CD1c-positive myeloid dendritic cell (primary cell): ENCODE measurements at regions not wholly inside any gene's neighbourhood (a gene's known extent, or its start where the extent isn't known, plus 50 kb on each side); places are given as distances from the start of the nearest gene placed in this dataset.

ENCODE experiments used
- DNase-seq: peaks from one replicate; pipeline ENCODE4 v3.0.0-alpha.2; 2016; ENCODE audit errors: extremely low spot score

DNA sequence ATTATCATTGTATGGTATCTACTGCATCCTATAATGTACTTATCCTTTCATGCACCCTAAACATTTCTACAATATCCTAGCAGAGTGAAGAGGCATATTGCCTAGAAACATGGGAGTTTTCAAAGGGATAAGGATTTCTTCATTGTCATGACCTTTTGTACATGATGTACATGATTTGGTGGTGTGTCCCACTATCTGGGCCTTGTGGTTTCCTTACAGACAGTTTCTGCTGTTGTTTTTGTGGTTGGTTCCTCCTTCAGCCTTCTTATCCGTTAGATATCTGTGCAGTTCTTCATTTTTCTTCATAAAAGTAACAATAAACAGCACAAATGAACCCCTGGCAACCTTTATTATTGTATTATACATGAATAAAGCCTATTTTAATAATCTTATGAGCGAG is 70.4 kb upstream of the BACH1 start:
- DNase-seq: no peak

DNA sequence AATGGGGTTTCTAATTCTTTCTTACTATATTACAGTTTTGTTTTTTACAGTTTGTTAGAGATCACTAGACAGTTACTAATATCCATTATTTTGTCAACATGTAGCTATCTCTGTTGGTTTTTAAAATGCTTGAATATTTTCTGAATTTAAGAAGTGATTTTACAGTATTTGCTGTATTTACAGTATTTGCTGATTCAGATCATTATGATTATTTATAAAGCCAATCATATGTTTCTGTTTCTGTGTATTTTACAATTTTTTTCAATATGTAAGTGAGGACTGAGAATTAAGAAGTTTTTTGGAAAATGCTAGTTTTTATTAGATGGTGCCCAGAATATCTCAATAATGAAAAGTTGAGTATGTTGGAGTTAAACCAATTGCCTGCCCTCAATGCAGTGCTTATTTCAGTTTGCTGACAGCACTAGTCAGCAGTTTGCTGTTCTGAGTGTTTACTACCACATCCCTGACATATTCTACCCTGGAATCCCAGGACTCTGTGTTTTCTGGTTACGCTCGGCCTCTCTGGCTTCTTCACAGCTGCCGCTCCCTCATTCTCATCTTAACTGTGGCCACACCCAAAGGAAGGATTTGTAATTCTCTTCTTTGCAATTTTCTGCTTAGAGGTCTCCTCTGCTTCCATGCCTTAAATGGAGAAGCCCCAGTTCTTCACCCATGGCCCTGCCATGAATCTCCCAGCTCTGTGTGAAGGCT is 68.0 kb upstream of the BACH1 start:
- no peak for DNase-seq

DNA sequence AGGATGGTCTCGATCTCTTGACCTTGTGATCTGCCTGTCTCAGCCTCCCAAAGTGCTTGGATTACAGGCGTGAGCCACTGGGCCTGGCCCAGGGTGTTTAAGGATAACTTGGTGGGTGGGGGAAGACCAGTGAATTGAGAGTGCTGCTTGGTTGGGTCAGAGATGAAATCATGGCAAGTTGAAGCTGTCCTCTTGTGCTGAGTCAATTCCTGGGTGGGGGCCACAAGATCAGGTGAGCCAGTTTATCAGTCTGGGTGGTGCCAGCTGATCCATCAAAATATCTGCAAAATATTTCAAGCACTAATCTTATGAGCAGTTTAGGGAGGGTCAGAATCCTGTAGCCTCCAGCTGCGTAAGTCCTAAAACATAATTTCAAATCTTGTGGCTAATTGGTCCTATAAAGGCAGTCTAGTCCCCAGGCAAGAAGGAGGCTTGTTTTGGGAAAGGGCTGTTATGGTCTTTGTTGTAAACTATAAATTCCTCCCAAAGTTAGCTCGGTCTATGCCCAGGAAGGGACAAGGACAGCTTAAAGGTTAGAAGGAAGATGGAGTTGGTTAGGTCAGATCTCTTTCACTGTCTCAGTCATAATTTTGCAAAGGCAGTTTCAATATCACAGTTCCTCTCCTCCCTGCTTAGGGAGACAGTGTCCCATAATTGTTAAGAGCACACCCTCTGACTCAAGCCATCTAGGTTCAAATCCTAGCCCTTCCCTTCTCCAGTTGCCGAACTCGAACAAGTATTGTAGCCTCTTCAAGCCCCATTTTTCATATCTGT is 66.8 kb upstream of the BACH1 start:
- DNase-seq: no peak

DNA sequence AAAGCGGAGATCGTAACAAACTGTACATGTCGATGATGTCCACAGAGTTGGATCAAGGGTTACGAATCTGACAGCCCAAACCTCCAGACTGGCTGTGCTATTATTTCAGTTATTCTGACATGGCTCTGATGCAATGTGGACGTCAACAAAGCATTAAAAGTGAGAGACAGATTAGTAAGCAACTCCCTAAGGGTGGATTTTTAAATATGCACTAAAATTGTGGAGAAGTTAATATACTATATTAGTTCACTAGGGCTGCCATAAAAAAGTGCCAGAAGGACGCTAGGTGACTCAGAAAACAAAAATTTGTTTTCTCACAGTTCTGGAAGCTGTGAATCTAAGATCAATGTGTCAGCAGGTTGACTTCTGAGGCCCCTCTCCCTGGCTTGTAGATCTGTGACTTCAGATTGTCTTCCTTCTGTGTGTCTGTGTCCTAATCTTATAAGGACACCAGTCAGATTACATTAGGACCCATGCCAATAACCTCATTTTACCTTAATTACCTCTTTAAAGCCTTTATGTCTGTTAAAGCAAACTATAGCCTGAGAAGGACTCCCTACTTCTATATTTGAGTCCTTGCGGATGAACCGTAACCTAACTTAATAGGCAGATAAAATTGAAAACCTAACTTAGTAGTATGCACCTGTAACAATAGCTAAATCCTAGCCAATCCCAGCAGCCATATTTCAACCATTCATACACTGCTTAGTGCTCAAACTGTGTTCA is 66.0 kb upstream of the BACH1 start:
- no peak for DNase-seq

DNA sequence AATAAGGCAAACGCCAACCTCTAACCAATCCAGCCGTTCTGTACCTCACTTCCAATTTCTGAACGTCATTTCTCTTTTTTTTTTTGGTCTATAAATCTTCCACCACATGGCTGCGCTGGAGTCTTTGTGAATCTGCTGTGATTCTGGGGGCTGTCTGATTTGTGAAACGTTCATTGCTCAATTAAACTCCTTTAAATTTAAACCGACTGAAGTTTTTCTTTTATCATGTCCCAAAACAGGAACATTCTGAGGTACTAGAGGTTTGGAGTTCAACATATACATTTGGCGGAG is 65.5 kb upstream of the BACH1 start:
- peak; percentile 71 for DNase-seq

DNA sequence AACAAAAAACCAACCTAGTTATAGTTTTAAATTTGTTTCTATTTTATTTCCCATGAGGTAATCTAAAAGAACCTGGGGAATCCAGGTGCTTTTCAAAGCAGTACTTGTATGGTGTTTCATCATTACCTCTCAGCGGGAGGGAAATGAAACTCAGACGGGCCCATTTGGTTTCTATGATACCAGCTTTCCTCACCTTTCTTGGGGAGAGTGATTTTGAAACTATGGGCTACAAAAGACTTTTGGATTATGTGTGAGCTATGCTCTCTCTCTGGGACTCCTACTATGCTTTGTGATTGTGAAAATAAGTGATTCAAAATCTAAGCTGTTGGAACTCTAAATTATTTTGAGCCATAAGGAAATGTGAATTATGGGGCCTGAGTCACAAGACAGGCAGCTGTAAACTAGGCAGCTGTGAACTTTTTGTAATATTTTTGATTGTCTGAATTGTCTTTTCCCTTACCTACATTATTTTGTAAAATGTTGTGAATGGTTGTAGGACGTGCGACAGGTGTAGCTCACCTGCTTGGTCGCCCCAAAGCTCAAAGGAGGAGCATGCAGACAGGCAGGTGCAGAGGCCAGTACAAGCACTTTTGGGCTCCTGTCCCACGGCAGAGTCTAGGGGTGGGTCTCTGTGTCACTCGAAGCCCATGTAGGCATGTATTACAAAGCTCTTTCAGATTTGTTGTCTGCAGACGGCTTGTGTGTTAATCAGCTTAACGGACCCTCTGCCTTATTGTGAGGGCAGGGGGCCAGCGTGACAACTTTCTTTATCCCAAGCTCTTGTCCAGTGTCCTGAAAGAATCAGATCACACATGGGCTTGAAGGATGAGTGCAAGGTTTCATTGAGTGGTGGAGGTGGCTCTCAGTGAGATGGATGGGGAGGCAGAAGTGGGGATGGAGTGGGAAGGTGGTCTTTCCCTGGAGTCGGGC is 64.8 kb upstream of the BACH1 start:
- DNase-seq: peak; percentile 77

DNA sequence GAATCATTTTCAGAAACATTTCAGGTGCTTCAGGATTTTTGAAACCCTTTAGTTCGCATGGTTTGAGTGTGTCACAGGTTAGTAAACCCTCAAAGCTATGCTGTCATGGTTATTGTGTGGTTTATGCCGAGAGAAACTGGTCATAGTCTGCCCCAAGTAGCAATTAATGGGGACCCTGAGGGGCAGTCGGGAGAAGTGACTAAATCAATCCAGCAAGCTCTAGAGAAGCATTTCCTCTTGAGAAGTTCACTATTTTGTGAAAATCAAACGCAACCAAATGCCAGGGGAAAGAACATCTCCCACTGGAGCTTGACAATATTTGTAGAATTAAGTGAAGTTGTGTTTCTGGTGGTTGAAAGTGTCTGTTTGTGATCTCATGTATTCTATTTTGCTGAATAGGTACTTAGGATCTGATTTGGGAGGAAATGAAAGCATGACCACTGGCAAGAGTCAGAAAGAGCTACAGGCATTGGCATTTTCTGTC is 63.0 kb upstream of the BACH1 start:
- peak; percentile 67 for DNase-seq

DNA sequence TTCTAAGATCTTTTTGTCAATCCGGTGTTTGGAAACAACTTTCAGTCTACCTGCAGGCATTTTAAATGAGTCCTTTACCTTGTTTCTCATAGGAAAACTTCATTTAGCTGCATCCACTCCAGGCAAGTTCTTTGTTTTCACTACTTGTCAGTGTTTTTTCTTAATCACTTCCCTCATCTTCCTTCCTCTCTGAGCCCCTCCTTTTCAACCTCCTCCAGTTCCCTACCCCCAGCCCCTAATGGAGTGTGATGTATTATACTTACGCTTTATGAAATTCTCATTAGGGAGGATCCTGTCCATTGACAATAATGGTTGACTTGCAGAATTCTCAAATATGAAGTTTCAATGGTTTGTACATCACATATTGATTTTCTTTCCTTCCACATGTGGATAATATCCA is 62.5 kb upstream of the BACH1 start:
- peak; percentile 60 for DNase-seq

DNA sequence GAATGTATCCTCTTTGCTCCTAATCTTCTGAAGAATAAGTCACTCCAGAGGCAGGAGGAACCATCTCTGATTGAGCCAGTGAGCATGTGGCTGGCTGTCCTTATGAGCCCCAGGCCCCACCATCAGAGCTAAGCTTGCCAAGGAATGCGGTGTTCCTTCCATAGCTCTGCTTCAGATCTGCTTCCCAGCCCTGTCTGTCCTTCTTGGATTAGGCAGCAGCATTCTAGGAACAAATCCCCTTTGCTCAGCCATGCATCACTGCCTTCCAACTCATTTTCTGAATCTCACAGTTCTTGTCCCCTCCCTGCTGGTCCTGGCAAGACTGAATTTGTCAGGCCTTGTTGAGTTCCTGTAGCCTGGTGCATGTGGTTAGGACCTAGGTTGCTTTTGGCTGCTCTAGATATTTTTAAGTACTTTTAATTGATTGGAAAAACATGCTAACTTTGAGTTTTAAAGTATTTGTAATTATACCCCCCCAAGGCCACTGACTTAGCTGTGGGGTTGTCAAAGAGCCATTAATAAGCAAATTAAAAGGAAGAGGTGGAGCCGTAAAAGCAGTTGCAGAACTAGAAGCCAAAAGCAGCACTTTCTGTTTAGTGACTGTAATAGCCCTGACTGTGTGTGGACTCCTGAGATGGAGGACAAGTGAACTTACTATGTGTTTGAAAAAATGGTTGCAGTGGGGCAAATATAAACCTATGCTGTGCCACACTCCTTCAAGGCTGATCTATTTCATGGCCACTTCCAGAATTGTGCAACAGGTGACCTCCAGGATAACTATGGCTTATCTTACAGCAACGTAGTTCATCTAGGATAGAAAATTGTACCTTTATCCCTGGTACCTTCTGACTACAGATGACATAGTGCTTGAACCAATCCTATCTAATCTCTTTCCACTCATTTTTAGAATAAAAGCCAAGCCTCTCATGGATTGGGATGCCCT is 61.3 kb upstream of the BACH1 start:
- peak; percentile 51 for DNase-seq

DNA sequence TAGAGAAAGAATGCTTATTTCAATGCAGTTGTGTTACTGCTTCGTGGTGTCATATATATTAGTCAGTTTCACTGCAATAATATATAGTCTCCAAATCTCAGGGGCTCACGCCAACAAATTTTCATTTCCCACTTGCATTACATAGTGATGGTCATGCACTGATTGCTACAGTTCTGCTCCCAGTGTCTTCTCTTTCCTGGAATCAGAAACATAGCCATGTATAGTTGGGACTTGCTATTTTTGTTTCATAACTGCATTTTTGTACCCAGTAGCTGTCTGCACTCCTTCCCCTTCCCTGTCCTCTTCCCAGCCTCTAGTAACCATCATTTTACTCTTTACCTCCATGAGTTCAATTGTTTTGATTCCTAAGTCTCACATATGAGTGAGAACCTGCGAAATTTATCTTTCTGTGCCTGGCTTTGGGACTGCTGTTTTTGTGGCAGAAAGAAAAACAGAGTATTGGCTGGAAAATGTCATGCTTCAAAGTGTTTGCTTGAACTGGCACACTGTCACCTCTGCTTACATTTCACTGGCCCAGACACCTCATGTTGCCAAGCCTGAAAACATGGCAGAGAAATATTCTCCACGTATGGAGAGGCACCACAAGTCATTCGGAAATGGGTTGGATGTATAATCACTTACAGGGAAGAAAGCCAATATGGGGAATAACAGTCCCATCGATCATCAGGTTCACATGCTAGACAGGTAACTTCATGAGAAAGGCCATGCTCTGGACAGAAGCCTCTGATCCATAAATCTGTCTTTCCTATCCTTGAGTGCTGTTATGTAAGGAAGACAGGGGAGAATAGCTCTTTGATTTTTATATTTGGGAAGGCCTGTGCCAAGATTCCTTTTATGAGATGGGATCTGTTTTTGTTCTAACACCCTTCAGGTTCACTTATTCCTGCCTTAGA is 60.4 kb upstream of the BACH1 start:
- peak; percentile 65 for DNase-seq

DNA sequence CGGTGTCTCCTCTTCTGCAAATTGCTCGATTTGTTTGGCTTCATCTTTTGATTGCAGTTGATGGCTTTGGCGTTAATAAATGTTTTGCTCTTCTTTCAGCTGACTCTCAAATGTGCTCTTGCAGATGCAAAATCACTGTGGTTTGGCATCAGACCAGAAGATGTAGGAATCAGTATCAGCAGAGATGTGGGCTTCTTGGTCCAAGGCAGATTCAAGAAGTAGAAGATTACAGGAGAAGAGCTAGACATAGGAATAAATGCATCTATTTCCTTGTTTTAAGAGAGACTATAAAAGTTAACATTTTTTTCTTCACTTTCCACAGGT is 59.8 kb upstream of the BACH1 start:
- peak; percentile 73 for DNase-seq

DNA sequence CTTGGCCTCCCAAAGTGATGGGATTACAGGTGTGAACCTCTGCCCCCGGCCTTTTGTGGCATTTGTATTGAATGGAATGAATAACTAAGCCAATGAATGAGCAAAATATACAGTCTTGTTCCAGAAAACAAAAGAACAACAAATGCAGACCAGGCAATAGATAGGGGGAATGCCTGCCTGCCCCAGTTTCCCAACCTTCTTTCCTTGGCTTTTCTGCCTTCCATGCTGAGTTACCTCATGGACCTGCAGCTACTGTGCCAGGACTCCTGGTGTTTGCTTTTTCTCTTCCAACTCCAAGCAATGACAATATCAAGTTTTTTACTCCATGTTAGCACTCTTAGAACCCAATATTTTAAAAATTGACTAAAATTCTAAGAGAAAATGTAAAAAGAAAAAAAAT is 58.6 kb upstream of the BACH1 start:
- DNase-seq: no peak

DNA sequence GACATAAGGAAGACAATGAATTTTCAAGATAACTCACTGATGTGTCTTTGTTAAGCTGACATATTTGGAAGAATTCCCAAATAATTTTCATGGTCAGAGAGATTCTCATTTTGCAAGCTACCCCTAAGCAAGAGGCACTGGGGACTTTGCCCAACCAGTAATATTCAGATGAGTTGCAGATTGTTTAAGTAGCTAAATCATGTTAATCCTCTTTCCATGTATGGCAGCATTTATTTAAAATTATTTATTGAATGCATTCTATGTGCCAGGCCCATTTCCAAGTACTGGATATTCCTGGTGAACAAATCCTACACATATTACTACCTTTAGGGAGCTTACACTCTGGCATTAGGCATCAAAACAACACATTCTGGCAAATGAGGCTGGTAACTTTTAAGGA is 56.5 kb upstream of the BACH1 start:
- DNase-seq: no peak

DNA sequence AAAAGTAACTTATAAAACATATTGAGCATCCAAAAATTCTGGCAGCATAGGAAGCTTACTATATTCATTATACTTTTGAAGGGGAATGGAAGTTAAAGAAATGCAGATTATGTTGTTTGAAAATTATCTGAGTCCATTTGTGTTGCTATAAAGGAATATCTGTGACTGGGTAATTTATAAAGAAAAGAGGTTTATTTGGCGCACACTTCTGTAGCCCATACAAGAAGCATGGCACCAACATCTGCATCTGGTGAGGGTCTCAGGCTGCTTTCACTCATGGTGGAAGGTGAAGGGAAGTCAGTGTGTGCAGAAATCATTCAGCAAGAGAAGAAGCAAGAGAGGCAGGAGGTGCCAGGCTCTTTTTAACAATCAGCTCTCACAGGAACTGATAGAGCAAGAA is 55.5 kb upstream of the BACH1 start:
- no peak for DNase-seq

DNA sequence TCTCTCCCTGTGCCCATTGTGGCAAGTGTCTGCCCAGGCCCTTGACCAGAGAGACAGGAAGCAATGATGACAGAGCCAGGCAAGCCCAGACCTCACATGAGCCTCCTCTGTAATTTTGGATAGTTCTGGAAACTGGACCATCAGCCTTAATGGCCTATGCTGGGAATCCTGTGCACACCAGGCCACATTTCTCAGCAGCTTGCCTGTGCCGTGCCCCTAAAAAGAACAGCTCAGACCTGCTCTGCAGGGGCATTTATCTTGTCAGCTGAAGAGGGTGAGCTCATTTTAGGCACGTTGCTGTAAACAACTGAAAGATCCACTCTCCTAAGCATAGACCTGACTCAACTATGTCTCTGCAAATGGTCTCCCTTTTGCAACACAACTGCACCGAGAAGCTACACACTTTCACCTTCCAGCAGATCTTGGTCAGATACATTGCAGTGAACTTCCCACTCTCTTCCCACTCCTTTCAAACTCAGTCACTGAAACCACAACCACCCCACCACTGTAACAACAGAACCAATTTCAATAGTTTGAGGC is 53.5 kb upstream of the BACH1 start:
- DNase-seq: peak; percentile 90

DNA sequence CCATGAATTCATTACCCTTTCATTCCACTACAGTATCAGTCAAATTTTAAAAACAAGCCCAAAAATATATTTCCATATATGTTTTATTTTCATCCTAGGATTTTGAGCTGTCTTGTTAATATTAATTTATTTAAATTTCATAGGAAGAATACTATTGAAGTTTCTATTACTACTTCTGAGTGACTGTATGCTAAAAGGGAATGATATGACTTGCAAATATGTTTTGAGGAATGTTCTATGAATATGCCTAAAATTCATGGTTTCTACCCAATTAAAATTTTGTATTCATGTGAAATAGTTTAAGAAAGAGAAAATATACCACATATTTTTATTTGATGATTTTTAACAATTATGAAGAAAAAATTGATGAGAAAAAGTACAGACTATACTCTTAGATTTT is 52.9 kb upstream of the BACH1 start:
- no peak for DNase-seq

DNA sequence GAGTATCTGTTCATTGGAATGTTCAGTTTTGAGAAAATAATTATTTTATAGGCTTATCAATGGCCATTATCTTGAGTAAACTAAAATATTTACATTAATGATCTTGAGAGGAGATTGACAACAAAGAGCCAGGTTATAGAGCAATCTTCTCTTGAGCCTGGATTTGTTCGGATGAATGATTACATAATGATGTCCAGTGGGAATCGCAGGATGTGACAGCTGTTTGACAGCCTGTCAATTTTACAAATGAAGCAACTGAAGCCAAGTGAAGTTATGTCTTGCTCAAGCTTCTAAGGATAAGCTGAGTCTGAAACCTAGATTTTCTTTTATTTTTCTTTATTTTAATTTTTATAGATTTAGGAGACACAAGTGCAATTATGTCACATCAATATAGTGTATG is 52.1 kb upstream of the BACH1 start:
- DNase-seq: no peak

DNA sequence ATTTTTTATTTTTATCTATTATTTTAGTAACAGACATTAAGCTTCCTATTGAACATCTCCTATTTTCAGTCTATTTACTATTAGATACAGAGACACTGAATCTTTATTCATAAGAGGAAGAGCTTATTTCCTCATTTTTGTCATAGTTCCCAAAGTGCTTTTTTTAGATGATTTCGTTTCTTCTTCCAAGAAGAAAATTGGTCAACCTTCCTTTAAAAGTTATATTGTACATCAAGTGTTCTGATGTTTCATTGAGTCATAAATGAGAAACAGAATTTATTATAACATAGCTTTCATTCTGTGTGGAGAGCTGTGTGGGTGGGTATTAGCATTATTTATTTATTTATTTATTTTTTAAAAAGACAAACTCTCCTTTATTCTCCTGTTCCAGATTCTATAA is 50.6 kb upstream of the BACH1 start:
- peak; percentile 93 for DNase-seq
